HS-5 (cell line): ENCODE measurements at regions not wholly inside any gene's neighbourhood (a gene's known extent, or its start where the extent isn't known, plus 50 kb on each side); places are given as distances from the start of the nearest gene placed in this dataset.
"Not testable (repeated sequence)": the region's sequence is repeated elsewhere in the genome, so short reads cannot be mapped to it uniquely, and the experiment has no call there.

ENCODE experiments used
- DNase-seq: peaks from one replicate; pipeline ENCODE4 v3.0.0-alpha.2; 2012; ENCODE audit warnings: low read depth

DNA sequence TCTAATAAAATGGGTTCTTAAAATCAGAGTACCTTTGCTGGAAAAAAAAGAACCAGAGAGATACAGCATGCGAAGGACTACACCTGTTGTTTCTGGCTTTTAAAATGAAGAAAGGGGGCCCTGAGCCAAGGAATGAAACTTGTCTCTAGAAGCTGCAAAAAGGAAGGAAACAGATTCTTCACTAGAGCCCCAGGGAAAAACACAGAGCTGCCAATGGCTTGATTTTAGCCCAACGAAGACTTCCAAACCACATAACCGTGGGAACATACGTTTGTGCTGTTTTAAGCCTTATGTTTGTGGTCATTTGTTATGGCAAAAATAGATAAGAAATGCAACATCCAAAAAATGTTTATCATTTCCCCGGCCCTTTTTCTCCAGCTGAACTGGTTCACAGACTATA lies 780.0 kb downstream of the SORCS1 start:
- DNase-seq, result no peak

DNA sequence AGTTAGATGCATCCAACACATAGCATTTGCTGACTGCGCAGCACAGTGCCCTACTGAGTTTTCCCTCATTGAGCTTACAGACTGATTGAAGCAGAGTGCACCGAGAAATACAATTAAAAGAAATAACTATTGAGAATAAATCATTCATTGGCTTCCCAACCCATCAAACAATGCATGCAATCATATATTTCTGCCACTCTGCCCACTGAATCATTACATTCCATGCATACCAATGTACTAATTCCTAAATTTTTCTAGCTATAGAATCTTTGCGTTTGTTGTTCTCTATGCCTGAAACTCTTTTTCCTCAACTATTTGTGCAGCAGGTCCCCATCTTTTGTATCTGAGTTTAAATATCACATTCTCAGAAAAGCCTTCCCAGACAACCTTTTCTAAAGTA lies 783.8 kb downstream of the SORCS1 start:
- peak; percentile 40 for DNase-seq

GRCh38 chr10:106378251-106378650 lies 786.3 kb downstream of the SORCS1 start:
- no peak for DNase-seq

DNA sequence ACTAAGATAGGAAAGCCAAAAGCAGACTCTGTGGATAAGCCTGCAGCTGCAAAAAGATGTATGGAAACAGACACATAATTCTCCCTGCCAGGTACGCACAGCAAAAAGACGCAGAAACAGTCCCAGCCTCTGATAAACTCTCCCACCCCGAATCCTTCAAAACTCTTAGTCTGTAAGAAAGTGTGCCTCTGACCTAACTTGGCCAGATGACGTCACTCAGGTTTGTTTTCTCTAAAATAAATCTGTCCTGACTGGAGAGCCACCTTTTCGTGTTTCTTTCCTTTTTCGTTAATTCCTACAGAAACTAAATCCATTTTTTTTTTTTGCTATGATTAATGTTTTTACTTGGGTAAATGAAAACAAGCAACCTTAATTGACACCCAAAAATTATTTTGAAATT lies 793.8 kb downstream of the SORCS1 start:
- DNase-seq, result no peak

GRCh38 chr10:106360870-106361269 lies 803.6 kb downstream of the SORCS1 start:
- DNase-seq, result peak; percentile 94

DNA sequence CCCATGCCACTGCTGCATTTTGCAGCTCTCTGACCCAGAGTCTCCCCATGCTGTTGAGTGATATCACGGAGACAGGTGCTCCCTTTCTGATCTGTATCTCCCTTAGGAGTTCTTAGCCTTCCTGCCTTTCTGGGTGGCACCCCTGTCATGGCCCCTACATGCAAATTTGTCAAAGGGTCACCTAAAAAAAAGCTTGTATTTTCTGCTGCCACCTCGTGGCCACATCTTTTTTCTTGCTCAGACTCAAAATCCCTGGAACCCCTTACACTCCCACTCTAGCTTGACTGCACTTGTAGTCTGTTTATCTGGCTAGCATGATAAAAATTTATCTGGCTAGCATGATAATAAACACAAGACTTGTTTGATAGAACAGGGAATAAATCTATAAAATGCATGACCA lies 809.1 kb downstream of the SORCS1 start:
- DNase-seq, result no peak

DNA sequence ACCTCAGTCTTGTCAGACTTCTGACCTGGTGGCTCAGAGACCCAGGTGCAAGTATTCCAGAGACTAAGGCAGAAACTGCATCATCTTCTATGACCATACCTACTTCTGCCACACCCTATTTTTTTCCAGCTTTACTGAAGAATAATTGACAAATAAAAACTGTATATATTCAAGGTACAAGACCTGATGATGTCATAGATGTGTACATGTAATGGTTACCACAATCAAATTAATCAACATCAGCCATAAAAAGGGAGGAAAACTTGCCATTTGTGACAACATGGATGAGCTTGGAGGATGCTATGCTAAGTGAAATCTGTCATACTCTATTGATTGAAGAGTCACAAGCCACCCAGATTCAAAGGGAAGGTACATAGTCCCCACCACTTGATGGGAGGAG lies 815.6 kb downstream of the SORCS1 start:
- no peak for DNase-seq

GRCh38 chr10:106347547-106347946 lies 817.0 kb downstream of the SORCS1 start:
- no peak for DNase-seq

DNA sequence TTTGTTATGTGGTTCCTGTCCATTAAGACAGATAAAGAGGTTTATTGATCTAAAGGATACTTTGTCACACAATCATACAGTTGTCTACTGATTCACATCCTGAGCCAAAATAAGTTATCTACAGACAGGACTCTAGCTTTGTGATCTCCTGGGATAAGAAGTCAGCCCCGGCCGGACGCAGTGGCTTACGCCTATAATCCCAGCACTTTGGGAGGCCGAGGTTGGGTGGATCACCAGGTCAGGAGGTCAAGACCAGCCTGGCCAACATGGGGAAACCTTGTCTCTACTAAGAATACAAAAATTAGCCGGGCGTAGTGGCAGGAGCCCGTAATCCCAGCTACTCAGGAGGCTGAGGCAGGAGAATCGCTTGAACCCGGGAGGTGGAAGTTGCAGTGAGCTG lies 821.0 kb downstream of the SORCS1 start:
- not testable (repeated sequence) for DNase-seq

DNA sequence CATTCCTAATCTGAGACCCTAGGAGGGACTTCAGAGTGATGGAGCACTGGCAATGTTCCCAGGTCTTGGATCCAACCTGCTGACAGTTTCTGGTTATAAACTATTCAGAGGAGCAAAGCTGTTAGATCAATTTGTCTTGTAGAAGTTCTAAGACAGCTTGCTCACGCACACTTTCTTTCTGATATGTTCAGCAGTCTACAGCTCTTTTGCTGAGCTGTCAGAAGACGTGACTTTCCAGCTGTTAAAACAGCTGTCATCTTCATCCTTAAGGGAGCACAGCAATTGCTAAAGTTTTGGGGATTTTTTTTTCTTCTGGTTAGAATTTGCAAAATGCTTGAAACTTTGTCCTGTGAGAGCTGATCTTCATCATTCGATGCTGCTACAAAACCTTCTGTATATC lies 823.1 kb downstream of the SORCS1 start:
- DNase-seq, result no peak

DNA sequence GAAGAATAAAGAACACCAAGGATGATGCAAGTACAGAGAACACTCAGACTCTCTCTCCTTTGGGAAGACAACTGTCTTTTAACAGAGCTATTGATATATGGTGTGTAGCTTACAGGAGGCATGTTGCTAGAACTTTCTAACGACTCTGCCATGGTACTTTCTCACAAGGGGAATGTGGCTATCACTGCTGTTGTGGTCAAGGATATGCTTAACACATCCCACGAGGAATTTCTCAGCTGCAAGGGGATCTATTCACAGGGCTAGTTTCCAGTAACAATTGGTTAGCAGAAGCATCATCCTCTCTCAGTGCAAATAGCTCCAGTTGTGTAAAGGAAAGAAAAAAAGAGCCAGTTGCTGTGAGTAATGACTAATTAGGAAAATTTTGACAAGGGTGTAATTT lies 826.0 kb downstream of the SORCS1 start:
- no peak for DNase-seq

DNA sequence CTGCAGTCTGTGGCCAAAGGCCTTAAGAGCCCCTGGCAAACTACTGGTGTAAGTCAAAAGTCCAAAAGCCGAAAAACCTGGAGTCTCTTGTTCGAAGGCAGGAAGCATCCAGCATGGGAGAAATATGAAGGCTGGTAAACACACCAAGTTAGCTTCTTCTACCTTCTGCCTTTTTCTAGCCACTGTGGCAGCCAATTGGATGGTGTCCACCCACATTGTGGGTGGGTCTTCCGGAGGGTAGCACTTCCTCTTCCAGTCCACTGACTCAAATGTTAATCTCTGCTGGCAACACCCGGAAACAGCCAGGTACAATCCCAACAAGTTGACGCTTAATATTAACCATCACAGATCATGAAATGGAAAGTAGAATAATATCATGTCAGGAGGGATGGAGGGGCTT lies 827.6 kb downstream of the SORCS1 start:
- no peak for DNase-seq

GRCh38 chr10:106327747-106328146 lies 836.8 kb downstream of the SORCS1 start:
- no peak for DNase-seq

GRCh38 chr10:106320876-106321275 lies 843.6 kb downstream of the SORCS1 start:
- no peak for DNase-seq

DNA sequence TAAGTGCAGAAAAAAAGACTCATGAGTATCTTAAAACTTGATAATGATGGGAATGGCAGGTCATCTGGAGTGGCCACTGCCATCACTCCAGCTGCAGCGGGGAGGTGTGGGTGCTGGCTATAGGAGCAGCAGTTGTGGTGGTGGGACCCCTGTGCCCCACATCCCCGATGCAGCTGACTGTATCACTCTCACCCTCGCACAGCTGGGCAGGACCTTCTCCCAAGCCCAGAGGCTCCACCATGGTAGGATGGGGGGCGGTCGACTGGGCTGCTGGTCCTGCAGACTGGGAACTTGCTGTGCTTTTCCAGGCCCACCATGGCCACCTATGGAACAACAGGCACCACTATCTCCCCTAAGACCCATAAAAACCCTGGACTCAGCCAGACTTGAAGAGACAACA lies 844.4 kb downstream of the SORCS1 start:
- DNase-seq, result no peak

GRCh38 chr10:106317554-106317953 lies 847.0 kb downstream of the SORCS1 start:
- DNase-seq, result no peak

DNA sequence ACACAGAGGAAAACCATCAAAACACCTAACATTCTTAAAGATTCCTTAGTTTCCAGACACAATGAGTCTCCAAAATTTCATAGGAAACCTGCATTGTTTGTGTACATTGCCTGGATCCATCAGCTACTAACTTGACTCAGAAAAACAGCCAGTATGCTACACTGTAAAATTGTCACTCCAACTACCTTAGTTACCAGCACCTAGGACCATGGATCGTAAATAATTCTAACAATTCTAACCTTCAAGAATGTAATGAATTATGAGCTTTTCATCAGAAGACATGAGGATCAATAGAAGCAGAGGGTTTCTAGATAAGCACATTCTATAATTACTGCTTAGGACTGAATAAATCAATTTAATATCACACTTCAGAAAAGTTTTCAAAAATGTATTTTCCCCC lies 851.5 kb downstream of the SORCS1 start:
- DNase-seq, result no peak

DNA sequence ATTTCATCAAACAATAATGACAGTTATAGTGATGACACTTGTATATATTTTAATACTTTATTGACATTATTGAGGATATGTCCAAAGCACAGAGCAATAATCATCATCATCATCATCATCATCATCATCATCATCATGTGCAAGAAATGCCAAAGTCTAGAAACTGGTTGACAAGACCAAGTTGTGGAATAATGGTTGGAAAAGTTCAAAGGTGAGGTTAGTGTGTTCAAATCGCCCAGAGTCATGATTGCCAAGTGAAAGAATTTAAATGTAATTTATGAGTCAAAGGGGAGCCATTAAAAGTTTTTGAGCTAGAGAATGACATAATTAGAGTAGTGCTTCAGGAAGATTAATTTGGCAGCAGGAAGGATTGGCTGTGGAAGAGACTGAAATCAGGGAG lies 852.4 kb downstream of the SORCS1 start:
- no peak for DNase-seq

GRCh38 chr10:106311590-106311989 lies 852.9 kb downstream of the SORCS1 start:
- DNase-seq, result no peak

DNA sequence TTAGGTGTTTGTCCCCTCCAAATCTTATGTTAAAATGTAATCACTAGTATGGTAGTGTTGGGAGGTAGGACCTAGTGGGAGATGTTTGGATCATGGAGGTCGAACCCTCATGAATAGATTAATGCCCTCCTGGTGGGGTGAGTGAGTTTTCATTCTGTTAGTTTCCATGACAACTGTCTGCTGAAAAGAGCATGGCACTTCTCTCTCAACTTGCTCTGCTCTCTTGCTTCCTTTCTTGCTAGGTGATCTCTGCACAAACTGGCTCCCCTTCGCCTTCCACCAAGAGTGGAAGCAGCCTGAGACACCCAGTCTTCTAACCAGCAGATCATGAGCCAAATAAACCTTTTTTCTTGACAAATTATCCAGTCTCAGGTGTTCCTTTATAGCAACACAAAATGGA lies 853.9 kb downstream of the SORCS1 start:
- DNase-seq, result no peak

- no peak for DNase-seq
Observed at GRCh38 chr10:106309376-106309775, 855.1 kb downstream of the SORCS1 start.

GRCh38 chr10:106308284-106308683 lies 856.2 kb downstream of the SORCS1 start:
- no peak for DNase-seq

DNA sequence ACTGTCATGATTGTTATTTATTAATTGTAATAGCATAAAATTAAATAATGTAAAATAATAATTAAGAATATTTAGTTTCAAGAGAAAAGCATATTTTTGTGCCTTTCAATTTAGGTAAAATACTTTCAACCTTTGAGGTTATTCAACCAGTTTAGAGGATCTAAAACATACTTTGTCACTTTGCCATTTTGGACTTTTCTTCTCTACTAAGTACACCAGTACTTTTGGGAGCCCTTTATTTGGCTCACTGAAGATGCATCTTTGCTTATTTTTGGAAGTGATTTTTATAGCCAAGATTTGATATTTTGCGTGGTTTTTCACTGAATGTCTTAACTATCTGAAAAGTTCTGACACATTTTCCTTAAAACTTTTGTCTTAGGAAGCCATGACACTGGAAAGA lies 860.5 kb downstream of the SORCS1 start:
- DNase-seq, result no peak

DNA sequence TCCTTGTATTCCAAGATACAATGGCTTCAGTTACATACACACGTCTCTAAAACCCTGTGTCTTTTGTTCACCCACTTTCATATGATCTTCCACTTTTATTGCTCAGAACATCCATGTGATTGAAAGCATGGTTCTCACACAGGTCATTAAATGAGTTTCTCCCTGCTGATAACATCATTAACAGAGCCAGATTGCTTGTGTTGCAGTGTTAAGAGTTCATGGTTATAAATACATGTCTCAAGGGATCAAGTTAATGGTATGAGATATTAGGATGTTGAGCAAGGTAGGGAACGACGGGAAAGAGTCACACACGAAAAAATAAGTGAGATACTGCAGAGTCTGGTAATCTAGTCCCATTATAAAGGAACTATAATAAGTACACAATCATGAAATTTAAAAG lies 861.5 kb downstream of the SORCS1 start:
- DNase-seq, result no peak

GRCh38 chr10:106301146-106301545 lies 863.4 kb downstream of the SORCS1 start:
- DNase-seq, result no peak
